HG03280 (cell line): ENCODE measurements at regions not wholly inside any gene's neighbourhood (a gene's known extent, or its start where the extent isn't known, plus 50 kb on each side); places are given as distances from the start of the nearest gene placed in this dataset.

Experiments
- ATAC-seq: cut with Tn5 transposase; IDR thresholded peaks from one replicate; pipeline ENCODE4 v1.9.1; 2021; ENCODE audit warnings: mild to moderate bottlenecking, moderate library complexity; ENCODE audit not compliant: unreplicated experiment

GRCh38 chr4:18242919-18243693 lies 221.6 kb upstream of the LCORL start:
- no peak for ATAC-seq

- no peak for ATAC-seq
These were observed 220.2 kb upstream of the LCORL start for GRCh38 chr4:18241727-18242126.

- no peak for ATAC-seq
These were observed 212.6 kb upstream of the LCORL start for GRCh38 chr4:18234108-18234507.

GRCh38 chr4:18231726-18232125 lies 210.2 kb upstream of the LCORL start:
- no peak for ATAC-seq

GRCh38 chr4:18227880-18228279 lies 206.3 kb upstream of the LCORL start:
- ATAC-seq, result no peak

GRCh38 chr4:18214411-18215055 lies 193.0 kb upstream of the LCORL start:
- ATAC-seq, result no peak

- no peak for ATAC-seq
These were observed 192.1 kb upstream of the LCORL start for GRCh38 chr4:18213576-18214198.

- ATAC-seq, result no peak
These were observed 187.9 kb upstream of the LCORL start for GRCh38 chr4:18209448-18209847.

GRCh38 chr4:18203966-18204365 lies 182.4 kb upstream of the LCORL start:
- no peak for ATAC-seq

GRCh38 chr4:18202486-18202885 lies 180.9 kb upstream of the LCORL start:
- ATAC-seq, result no peak

- no peak for ATAC-seq
These were observed 180.3 kb upstream of the LCORL start for GRCh38 chr4:18201885-18202284.

- no peak for ATAC-seq
These were observed 177.1 kb upstream of the LCORL start for GRCh38 chr4:18198653-18199052.

GRCh38 chr4:18197467-18197866 lies 175.9 kb upstream of the LCORL start:
- ATAC-seq, result no peak

- ATAC-seq, result no peak
These were observed 172.7 kb upstream of the LCORL start for GRCh38 chr4:18194278-18194677.

GRCh38 chr4:18192901-18193300 lies 171.3 kb upstream of the LCORL start:
- ATAC-seq, result no peak

- no peak for ATAC-seq
These were observed 163.9 kb upstream of the LCORL start for GRCh38 chr4:18185491-18185890.

- no peak for ATAC-seq
These were observed 159.3 kb upstream of the LCORL start for GRCh38 chr4:18180892-18181291.

- no peak for ATAC-seq
These were observed 158.6 kb upstream of the LCORL start for GRCh38 chr4:18180122-18180521.

GRCh38 chr4:18171896-18172295 lies 150.3 kb upstream of the LCORL start:
- no peak for ATAC-seq

GRCh38 chr4:18167831-18168230 lies 146.3 kb upstream of the LCORL start:
- no peak for ATAC-seq

- no peak for ATAC-seq
These were observed 145.4 kb upstream of the LCORL start for GRCh38 chr4:18166925-18167324.

- no peak for ATAC-seq
These were observed 140.9 kb upstream of the LCORL start for GRCh38 chr4:18162453-18162852.
